Fibroblast of lung (primary cell): ENCODE measurements at regions not wholly inside any gene's neighbourhood (a gene's known extent, or its start where the extent isn't known, plus 50 kb on each side); places are given as distances from the start of the nearest gene placed in this dataset.

Source experiments
- DNase-seq, 2 donors: peaks; one replicate each; pipeline versions ENCODE4 v3.0.0 to v3.0.0-alpha.2; 2010; ENCODE audit warnings: low read depth in 2 of 2
- H2AFZ ChIP-seq: 2 replicates; pipeline ENCODE4 v1.5.1; 2012; ENCODE audit warnings: low read length, control low read depth, inconsistent platforms
- H3K27ac ChIP-seq: 2 replicates; pipeline ENCODE4 v1.5.1; 2011; ENCODE audit warnings: low read length, control low read depth; ENCODE audit not compliant: insufficient read depth
- H3K27me3 ChIP-seq: 2 replicates; pipeline ENCODE4 v1.5.1; 2011; ENCODE audit warnings: mild to moderate bottlenecking, low read length; ENCODE audit not compliant: control insufficient read depth, insufficient read depth
- H3K36me3 ChIP-seq: 2 replicates; pipeline ENCODE4 v1.5.1; 2011; ENCODE audit warnings: low read length; ENCODE audit not compliant: control insufficient read depth, insufficient read depth
- H3K4me1 ChIP-seq: 2 replicates; pipeline ENCODE4 v1.5.1; 2011; ENCODE audit warnings: low read length; ENCODE audit not compliant: control insufficient read depth, insufficient read depth; ENCODE audit errors: extremely low read depth
- H3K4me2 ChIP-seq: 2 replicates; pipeline ENCODE4 v1.5.1; 2011; ENCODE audit warnings: low read length, control low read depth; ENCODE audit not compliant: insufficient read depth; ENCODE audit errors: extremely low read depth
- H3K4me3 ChIP-seq, 4 experiments: fragments of 200-600 bp in 1 of 4; sonication (generic) in 1 of 4; replicated peaks in 1 of 4; 2 replicates each; pipeline ENCODE4 v1.5.1; 2011 to 2016; ENCODE audit warnings: low read length in 4 of 4, low read depth in 3 of 4, mild to moderate bottlenecking in 3 of 4, control low read depth in 2 of 4, inconsistent platforms in 1 of 4, mixed read lengths in 1 of 4; ENCODE audit not compliant: insufficient read depth in 1 of 4; ENCODE audit errors: control extremely low read depth in 1 of 4
- H3K79me2 ChIP-seq: 2 replicates; pipeline ENCODE4 v1.5.1; 2012; ENCODE audit warnings: mild to moderate bottlenecking, low read length, inconsistent platforms; ENCODE audit not compliant: control insufficient read depth, insufficient read depth
- H3K9ac ChIP-seq: 2 replicates; pipeline ENCODE4 v1.5.1; 2011; ENCODE audit warnings: mild to moderate bottlenecking, low read length, control low read depth; ENCODE audit not compliant: insufficient read depth
- H3K9me3 ChIP-seq: 2 replicates; pipeline ENCODE4 v1.5.1; 2012; ENCODE audit warnings: low read depth, low read length; ENCODE audit not compliant: control insufficient read depth, insufficient read depth
- H4K20me1 ChIP-seq: 2 replicates; pipeline ENCODE4 v1.5.1; 2011; ENCODE audit warnings: low read length; ENCODE audit not compliant: control insufficient read depth, insufficient read depth; ENCODE audit errors: extremely low read depth
- EZH2 ChIP-seq: IDR thresholded peaks from 2 replicates; pipeline ENCODE4 v1.5.1; 2012; ENCODE audit warnings: low read length, control low read depth, mild to moderate bottlenecking; ENCODE audit errors: missing control alignments
- TF ChIP-seq, protein P1 (sequence below), 2 donors: IDR thresholded peaks in 1 of 2; conservative IDR thresholded peaks in 1 of 2; 1 replicate in 1 of 2; 2 replicates in 1 of 2; pipeline ENCODE4 v1.5.1; 2011 to 2012; ENCODE audit warnings: low read length in 2 of 2, control low read depth in 1 of 2, inconsistent platforms in 1 of 2, low read depth in 1 of 2, mild to moderate bottlenecking in 1 of 2

GRCh38 chr6:20028562-20028961 lies 183.7 kb downstream of the MBOAT1 start:
- Histone ChIP-seq H3K9ac (no peak overlapping the region), H3K79me2 (no peaks in the 10 kb centered on the region), H3K4me1 (no peaks in the 10 kb centered on the region), H2AFZ (no peak overlapping the region), H3K4me2 (no peak overlapping the region), H3K27ac (no peak overlapping the region), H3K9me3 (no peaks in the 10 kb centered on the region), H3K4me3 (no peak overlapping the region), H4K20me1 (no peaks in the 10 kb centered on the region), H3K36me3 (no peaks in the 10 kb centered on the region), H3K27me3 (no peaks in the 10 kb centered on the region)
- TF ChIP-seq EZH2 = no peak
- TF ChIP-seq, protein P1, sequence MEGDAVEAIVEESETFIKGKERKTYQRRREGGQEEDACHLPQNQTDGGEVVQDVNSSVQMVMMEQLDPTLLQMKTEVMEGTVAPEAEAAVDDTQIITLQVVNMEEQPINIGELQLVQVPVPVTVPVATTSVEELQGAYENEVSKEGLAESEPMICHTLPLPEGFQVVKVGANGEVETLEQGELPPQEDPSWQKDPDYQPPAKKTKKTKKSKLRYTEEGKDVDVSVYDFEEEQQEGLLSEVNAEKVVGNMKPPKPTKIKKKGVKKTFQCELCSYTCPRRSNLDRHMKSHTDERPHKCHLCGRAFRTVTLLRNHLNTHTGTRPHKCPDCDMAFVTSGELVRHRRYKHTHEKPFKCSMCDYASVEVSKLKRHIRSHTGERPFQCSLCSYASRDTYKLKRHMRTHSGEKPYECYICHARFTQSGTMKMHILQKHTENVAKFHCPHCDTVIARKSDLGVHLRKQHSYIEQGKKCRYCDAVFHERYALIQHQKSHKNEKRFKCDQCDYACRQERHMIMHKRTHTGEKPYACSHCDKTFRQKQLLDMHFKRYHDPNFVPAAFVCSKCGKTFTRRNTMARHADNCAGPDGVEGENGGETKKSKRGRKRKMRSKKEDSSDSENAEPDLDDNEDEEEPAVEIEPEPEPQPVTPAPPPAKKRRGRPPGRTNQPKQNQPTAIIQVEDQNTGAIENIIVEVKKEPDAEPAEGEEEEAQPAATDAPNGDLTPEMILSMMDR (conservative IDR thresholded peaks at IDR 0.05 in 1 of 2, IDR thresholded peaks at IDR 0.05 in 1 of 2; ENCODE audit: low read depth in 1 of 2, low read length in 2 of 2) = no peak
- no peak for DNase-seq

GRCh38 chr6:20029979-20030378 lies 182.3 kb downstream of the MBOAT1 start:
- no peak overlapping the region for H3K4me2 ChIP-seq
- no peak overlapping the region for H3K27ac ChIP-seq
- H3K27me3 ChIP-seq = no peaks in the 10 kb centered on the region
- no peak overlapping the region for H3K9ac ChIP-seq
- H3K79me2 ChIP-seq = no peaks in the 10 kb centered on the region
- H3K4me1 ChIP-seq = no peaks in the 10 kb centered on the region
- TF ChIP-seq EZH2 = no peak
- TF ChIP-seq, protein P1 (conservative IDR thresholded peaks at IDR 0.05 in 1 of 2, IDR thresholded peaks at IDR 0.05 in 1 of 2; ENCODE audit: low read depth in 1 of 2, low read length in 2 of 2) = no peak
- H3K36me3 ChIP-seq = no peaks in the 10 kb centered on the region
- H3K9me3 ChIP-seq = no peaks in the 10 kb centered on the region
- H3K4me3 ChIP-seq = no peak overlapping the region
- H2AFZ ChIP-seq = no peak overlapping the region
- no peaks in the 10 kb centered on the region for H4K20me1 ChIP-seq
- no peak for DNase-seq

- H3K36me3 ChIP-seq = no peaks in the 10 kb centered on the region
- H3K9ac ChIP-seq = no peak overlapping the region
- H2AFZ ChIP-seq = no peak overlapping the region
- H3K27me3 ChIP-seq = no peaks in the 10 kb centered on the region
- no peaks in the 10 kb centered on the region for H3K4me1 ChIP-seq
- no peak for DNase-seq
- no peaks in the 10 kb centered on the region for H4K20me1 ChIP-seq
- H3K4me2 ChIP-seq = no peak overlapping the region
- no peaks in the 10 kb centered on the region for H3K79me2 ChIP-seq
- no peak overlapping the region for H3K27ac ChIP-seq
- TF ChIP-seq, protein P1 (conservative IDR thresholded peaks at IDR 0.05 in 1 of 2, IDR thresholded peaks at IDR 0.05 in 1 of 2; ENCODE audit: low read depth in 1 of 2, low read length in 2 of 2) = no peak
- TF ChIP-seq EZH2 = no peak
- no peaks in the 10 kb centered on the region for H3K9me3 ChIP-seq
- no peak overlapping the region for H3K4me3 ChIP-seq
Observed at GRCh38 chr6:20031342-20031741, 180.9 kb downstream of the MBOAT1 start.
